Neural cell (in vitro differentiated cells): ENCODE measurements at regions not wholly inside any gene's neighbourhood (a gene's known extent, or its start where the extent isn't known, plus 50 kb on each side); places are given as distances from the start of the nearest gene placed in this dataset.

ENCODE experiments used
- H2AFZ ChIP-seq: fragments of 200-600, 300-800 bp; sonication (generic), shearing (Covaris generic); 2 replicates; pipeline ENCODE4 v1.6.0; 2014; ENCODE audit warnings: low read depth, mild to moderate bottlenecking, antibody characterized with exemption, low read length, moderate library complexity
- H3F3A ChIP-seq: fragments of 200-600 bp; shearing (Covaris generic); 2 replicates; pipeline ENCODE4 v1.6.1; 2016; ENCODE audit warnings: mild to moderate bottlenecking, moderate library complexity, mixed read lengths, antibody characterized with exemption, low read length; ENCODE audit not compliant: insufficient read depth, poor library complexity, severe bottlenecking
- H3K27ac ChIP-seq: fragments of 200-600, 300-800 bp; sonication (generic), shearing (Covaris generic); 2 replicates; pipeline ENCODE4 v1.5.1; 2014; ENCODE audit warnings: mild to moderate bottlenecking, low read length, moderate library complexity
- H3K27me3 ChIP-seq: fragments of 300-800, 200-600 bp; sonication (generic), shearing (Covaris generic); 2 replicates; pipeline ENCODE4 v1.6.0; 2014; ENCODE audit warnings: mild to moderate bottlenecking, low read depth, low read length, moderate library complexity; ENCODE audit not compliant: insufficient read depth
- H3K36me3 ChIP-seq: fragments of 300-800, 200-600 bp; sonication (generic), shearing (Covaris generic); 2 replicates; pipeline ENCODE4 v1.5.1; 2014; ENCODE audit warnings: mild to moderate bottlenecking, antibody characterized with exemption, low read length, moderate library complexity; ENCODE audit not compliant: insufficient read depth
- H3K4me2 ChIP-seq: fragments of 300-800, 200-600 bp; sonication (generic), shearing (Covaris generic); 2 replicates; pipeline ENCODE4 v1.6.0; 2014; ENCODE audit warnings: mild to moderate bottlenecking, low read length
- H3K4me3 ChIP-seq: fragments of 300-800, 200-600 bp; sonication (generic), shearing (Covaris generic); 2 replicates; pipeline ENCODE4 v1.5.1; 2014; ENCODE audit warnings: mild to moderate bottlenecking, low read length, moderate library complexity
- H3K79me2 ChIP-seq: fragments of 200-600 bp; shearing (Covaris generic); replicated peaks from 2 replicates; pipeline ENCODE4 v1.6.0; 2014; ENCODE audit warnings: mild to moderate bottlenecking, low read length, moderate library complexity; ENCODE audit not compliant: insufficient read depth
- H3K9ac ChIP-seq: fragments of 300-800, 200-600 bp; sonication (generic), shearing (Covaris generic); 2 replicates; pipeline ENCODE4 v1.6.1; 2016; ENCODE audit warnings: mild to moderate bottlenecking, low read length, mixed read lengths
- H3K9me2 ChIP-seq: fragments of 200-600 bp; shearing (Covaris generic); 2 replicates; pipeline ENCODE4 v1.6.1; 2016; ENCODE audit warnings: mild to moderate bottlenecking, low read length, mixed read lengths; ENCODE audit not compliant: insufficient read depth
- H3K9me3 ChIP-seq: fragments of 200-600, 300-800 bp; sonication (generic), shearing (Covaris generic); 2 replicates; pipeline ENCODE4 v1.6.1; 2016; ENCODE audit warnings: mild to moderate bottlenecking, mixed run types, low read length, moderate library complexity, mixed read lengths
- H4K20me1 ChIP-seq: fragments of 200-600 bp; shearing (Covaris generic); 2 replicates; pipeline ENCODE4 v1.6.1; 2016; ENCODE audit warnings: mild to moderate bottlenecking, mixed run types; ENCODE audit not compliant: insufficient read depth
- CTCF ChIP-seq: fragments of 450-650 bp; IDR thresholded peaks from 2 replicates; pipeline ENCODE4 v1.5.1; 2014; ENCODE audit warnings: antibody characterized with exemption, mild to moderate bottlenecking, moderate library complexity; ENCODE audit not compliant: poor library complexity, severe bottlenecking
- EP300 ChIP-seq: fragments of 450-650 bp; conservative IDR thresholded peaks from 2 replicates; pipeline ENCODE4 v1.6.1; 2014; ENCODE audit warnings: antibody characterized with exemption, mild to moderate bottlenecking, moderate library complexity; ENCODE audit not compliant: poor library complexity, severe bottlenecking
- EZH2 ChIP-seq: fragments of 200-600, 300-800 bp; shearing (Covaris generic), sonication (generic); IDR thresholded peaks from 2 replicates; pipeline ENCODE4 v1.6.1; 2014; ENCODE audit warnings: antibody characterized with exemption, low read length, borderline replicate concordance, mild to moderate bottlenecking; ENCODE audit not compliant: insufficient read depth, poor library complexity, severe bottlenecking
- MXI1 ChIP-seq: fragments of 450-650 bp; conservative IDR thresholded peaks from 2 replicates; pipeline ENCODE4 v1.6.1; 2014; ENCODE audit warnings: antibody characterized with exemption, mild to moderate bottlenecking; ENCODE audit not compliant: poor library complexity, severe bottlenecking
- POLR2AphosphoS5 ChIP-seq: IDR thresholded peaks from 2 replicates; pipeline ENCODE4 v1.6.1; 2012
- RAD21 ChIP-seq: fragments of 450-650 bp; conservative IDR thresholded peaks from 2 replicates; pipeline ENCODE4 v1.6.1; 2014; ENCODE audit warnings: antibody characterized with exemption, mild to moderate bottlenecking, moderate library complexity
- REST ChIP-seq: IDR thresholded peaks from 2 replicates; pipeline ENCODE4 v1.6.1; 2012; ENCODE audit warnings: borderline replicate concordance
- SMC3 ChIP-seq: fragments of 450-650 bp; conservative IDR thresholded peaks from 2 replicates; pipeline ENCODE4 v1.6.1; 2014; ENCODE audit warnings: antibody characterized with exemption, mild to moderate bottlenecking, moderate library complexity; ENCODE audit not compliant: poor library complexity
- TAF1 ChIP-seq: IDR thresholded peaks from 2 replicates; pipeline ENCODE4 v1.6.1; 2012; ENCODE audit warnings: low read depth

- no peak for TF ChIP-seq CTCF
- TF ChIP-seq TAF1: no peak
- TF ChIP-seq POLR2AphosphoS5: no peak
- no peak for TF ChIP-seq EP300
- no peak for TF ChIP-seq SMC3
- no peak for TF ChIP-seq EZH2
- no peak for TF ChIP-seq MXI1
- TF ChIP-seq REST: no peak
- no peak for TF ChIP-seq RAD21
- no peaks in the 10 kb centered on the region for H3K79me2 ChIP-seq
These were observed 255.9 kb downstream of the SEC23A start for GRCh38 chr14:38847161-38847560.

GRCh38 chr14:38839694-38840365 is 263.2 kb downstream of the SEC23A start:
- no peak overlapping the region for H3K9ac ChIP-seq
- no peak for TF ChIP-seq EZH2
- no peak for TF ChIP-seq CTCF
- no peak for TF ChIP-seq EP300
- TF ChIP-seq POLR2AphosphoS5: no peak
- TF ChIP-seq MXI1: no peak
- TF ChIP-seq REST: no peak
- no peak for TF ChIP-seq SMC3
- TF ChIP-seq TAF1: no peak
- TF ChIP-seq RAD21: no peak
- H3K79me2 ChIP-seq: no peaks in the 10 kb centered on the region
- H2AFZ ChIP-seq: no peak overlapping the region
- no peak overlapping the region for H3K27ac ChIP-seq
- no peaks in the 10 kb centered on the region for H3K9me3 ChIP-seq
- no peaks in the 10 kb centered on the region for H3K9me2 ChIP-seq
- no peak overlapping the region for H3K4me3 ChIP-seq
- no peaks in the 10 kb centered on the region for H3K36me3 ChIP-seq
- no peak overlapping the region for H3K4me2 ChIP-seq
- H3F3A ChIP-seq: no peaks in the 10 kb centered on the region
- H4K20me1 ChIP-seq: no peaks in the 10 kb centered on the region
- H3K27me3 ChIP-seq: no peaks in the 10 kb centered on the region

More at GRCh38 chr14:38847161-38847560, 255.9 kb downstream of the SEC23A start:
- Histone ChIP-seq H3K27me3 (no peaks in the 10 kb centered on the region), H3K4me3 (no peak overlapping the region), H3K36me3 (no peaks in the 10 kb centered on the region), H4K20me1 (no peaks in the 10 kb centered on the region), H3F3A (no peaks in the 10 kb centered on the region), H3K9ac (no peak overlapping the region), H3K9me2 (no peaks in the 10 kb centered on the region), H3K27ac (no peak overlapping the region), H3K9me3 (no peaks in the 10 kb centered on the region), H2AFZ (no peak overlapping the region), H3K4me2 (no peak overlapping the region)
